K562 (cell line): ENCODE measurements at regions not wholly inside any gene's neighbourhood (a gene's known extent, or its start where the extent isn't known, plus 50 kb on each side); places are given as distances from the start of the nearest gene placed in this dataset.

Source experiments
- ATAC-seq: fragments of 200-7000 bp; cut with Tn5 transposase; 3 replicates; pipeline ENCODE4 v1.9.1; 2020; ENCODE audit warnings: moderate library complexity
- BruUV-seq: library from RNA; stranded (reverse); fragments of 400-500 nt; replicated peaks from 2 replicates; lab custom pipeline; 2021; lab: Mats Ljungman, UMichigan
- CTCF ChIA-PET: fragments of 300-600 bp; formaldehyde crosslinking; extraction: SDS; loops from one replicate; lab custom pipeline; 2021; ENCODE audit warnings: low intra/inter-chr PET ratio; lab: Yijun Ruan, JAX
- POLR2A ChIA-PET: fragments of 300-600, 350-650 bp; sonication (Branson Sonifier 250); formaldehyde crosslinking; extraction: SDS; loops from one replicate; lab custom pipeline; 2021; ENCODE audit warnings: antibody characterized with exemption, inconsistent platforms; lab: Yijun Ruan, JAX
- DNase-seq, 4 experiments: peaks; one replicate each; pipeline versions ENCODE4 v3.0.0 to v3.0.0-alpha.2; 2011 to 2018; ENCODE audit warnings: low spot score in 3 of 4, mixed read lengths in 3 of 4; ENCODE audit errors: extremely low read depth in 1 of 4
- FAIRE-seq: peaks from 2 replicates; lab custom pipeline; 2011; peaks lifted over from hg19 to GRCh38; lab: Jason Lieb, UNC
- H2AFZ ChIP-seq: 2 replicates; pipeline ENCODE4 v1.6.0; 2011; ENCODE audit warnings: low read depth, low read length, control low read depth, inconsistent platforms
- H3K27ac ChIP-seq: fragments of 200-600 bp; 3 replicates; pipeline ENCODE4 v1.8.0; 2011; ENCODE audit warnings: low read depth, mild to moderate bottlenecking, control low read depth, inconsistent platforms, low read length, moderate library complexity, mixed read lengths; ENCODE audit errors: extremely low read depth
- H3K27me3 ChIP-seq, 2 experiments: fragments of 300-600 bp in 1 of 2; 2 replicates in 1 of 2; 3 replicates in 1 of 2; pipeline versions ENCODE4 v1.6.0 to v1.8.0; 2011; ENCODE audit warnings: inconsistent platforms in 2 of 2, low read length in 2 of 2, mild to moderate bottlenecking in 1 of 2, mixed read lengths in 1 of 2, moderate library complexity in 1 of 2; ENCODE audit not compliant: control insufficient read depth in 2 of 2, insufficient read depth in 2 of 2
- H3K36me3 ChIP-seq: fragments of 300-600 bp; 3 replicates; pipeline ENCODE4 v1.8.0; 2011; ENCODE audit warnings: mild to moderate bottlenecking, low read length, inconsistent platforms; ENCODE audit not compliant: control insufficient read depth, insufficient read depth
- H3K4me1 ChIP-seq, 2 experiments: fragments of 200-600 bp in 1 of 2; replicated peaks in 1 of 2; 2 replicates in 1 of 2; 3 replicates in 1 of 2; pipeline versions ENCODE4 v1.5.1 to v1.8.0; 2011; ENCODE audit warnings: inconsistent platforms in 2 of 2, low read length in 2 of 2, mild to moderate bottlenecking in 1 of 2, mixed read lengths in 1 of 2, moderate library complexity in 1 of 2; ENCODE audit not compliant: control insufficient read depth in 2 of 2, insufficient read depth in 2 of 2
- H3K4me2 ChIP-seq: 2 replicates; pipeline ENCODE4 v1.6.1; 2011; ENCODE audit warnings: low read length, control low read depth, inconsistent platforms, mixed read lengths; ENCODE audit not compliant: insufficient read depth
- H3K4me3 ChIP-seq: fragments of 200-600 bp; sonication (generic), shearing (Covaris generic); 2 replicates; pipeline ENCODE4 v1.5.1; 2016; ENCODE audit warnings: control low read depth, inconsistent platforms
- H3K79me2 ChIP-seq: fragments of 200-600 bp; 3 replicates; pipeline ENCODE4 v1.8.0; 2011; ENCODE audit warnings: low read length, inconsistent platforms; ENCODE audit not compliant: control insufficient read depth, insufficient read depth
- H3K9ac ChIP-seq, 2 experiments: 2 replicates each; pipeline versions ENCODE4 v1.6.0 to v1.6.1; 2011; ENCODE audit warnings: low read depth in 2 of 2, low read length in 2 of 2, control low read depth in 1 of 2, inconsistent platforms in 1 of 2, mild to moderate bottlenecking in 1 of 2, mixed read lengths in 1 of 2; ENCODE audit not compliant: insufficient read depth in 1 of 2
- H3K9me1 ChIP-seq: one replicate; pipeline ENCODE4 v1.6.0; 2011; ENCODE audit warnings: inconsistent platforms, mild to moderate bottlenecking, low read length, moderate library complexity; ENCODE audit not compliant: control insufficient read depth, insufficient read depth
- H3K9me3 ChIP-seq: replicated peaks from 2 replicates; pipeline ENCODE4 v1.5.1; 2011; ENCODE audit warnings: low read depth, low read length, inconsistent platforms; ENCODE audit not compliant: control insufficient read depth, insufficient read depth
- H4K20me1 ChIP-seq: replicated peaks from 2 replicates; pipeline ENCODE4 v1.6.1; 2011; ENCODE audit warnings: low read length, inconsistent platforms, mixed read lengths; ENCODE audit not compliant: control insufficient read depth, insufficient read depth
- BRD9 ChIP-seq: fragments of 450-650 bp; IDR thresholded peaks from 2 replicates; pipeline ENCODE4 v1.6.1; 2018; ENCODE audit warnings: low read depth; ENCODE audit not compliant: partially characterized antibody
- DPF2 ChIP-seq: fragments of 450-650 bp; IDR thresholded peaks from 2 replicates; pipeline ENCODE4 v1.6.1; 2016
- E2F6 ChIP-seq, 2 experiments: IDR thresholded peaks; 2 replicates each; pipeline ENCODE4 v1.6.1; 2011; ENCODE audit warnings: borderline replicate concordance in 1 of 2, control low read depth in 1 of 2, low read depth in 1 of 2, low read length in 1 of 2, mild to moderate bottlenecking in 1 of 2, mixed read lengths in 1 of 2, moderate library complexity in 1 of 2; ENCODE audit not compliant: insufficient read depth in 1 of 2, insufficient read length in 1 of 2, poor library complexity in 1 of 2, severe bottlenecking in 1 of 2; ENCODE audit errors: extremely low read depth in 1 of 2
- ELK3 ChIP-seq: fragments of 450-650 bp; formaldehyde crosslinking; IDR thresholded peaks from 2 replicates; pipeline ENCODE4 v1.4.0; 2020; ENCODE audit warnings: mild to moderate bottlenecking
- EWSR1 ChIP-seq: fragments of 450-650 bp; IDR thresholded peaks from 2 replicates; pipeline ENCODE4 v1.6.1; 2018; ENCODE audit warnings: borderline replicate concordance, mild to moderate bottlenecking, low read depth, moderate library complexity; ENCODE audit not compliant: partially characterized antibody
- HOXB6 ChIP-seq: fragments of 250-450 bp; sonication (Bioruptor Pico); IDR thresholded peaks from 2 replicates; pipeline ENCODE4 v1.5.1; 2022; ENCODE audit warnings: mild to moderate bottlenecking, borderline replicate concordance
- ILK ChIP-seq: fragments of 450-650 bp; IDR thresholded peaks from 2 replicates; pipeline ENCODE4 v1.6.1; 2016; ENCODE audit warnings: missing genetic modification characterization, low read depth, mild to moderate bottlenecking, missing compliant biosample characterization, moderate library complexity, borderline replicate concordance
- IRF2 ChIP-seq: sonication (generic); formaldehyde crosslinking; IDR thresholded peaks from 2 replicates; pipeline ENCODE4 v1.8.1; 2022; ENCODE audit warnings: mild to moderate bottlenecking, missing genetic modification reagents
- KAT7 ChIP-seq: sonication (generic); formaldehyde crosslinking; IDR thresholded peaks from 2 replicates; pipeline ENCODE4 v1.8.0; 2022; ENCODE audit warnings: missing genetic modification reagents, mild to moderate bottlenecking, borderline replicate concordance
- MTA1 ChIP-seq: fragments of 450-650 bp; IDR thresholded peaks from 2 replicates; pipeline ENCODE4 v1.6.1; 2017; ENCODE audit warnings: borderline replicate concordance
- MXI1 ChIP-seq: IDR thresholded peaks from 2 replicates; pipeline ENCODE4 v1.6.1; 2011; ENCODE audit warnings: low read depth, mild to moderate bottlenecking, improper control_type of control experiment, low read length
- NR2C2 ChIP-seq, 2 experiments: fragments of 200-800 bp in 1 of 2; sonication (Bioruptor generic) in 1 of 2; sonication (generic) in 1 of 2; formaldehyde crosslinking in 1 of 2; IDR thresholded peaks; 2 replicates each; pipeline versions ENCODE4 v1.6.1 to v1.8.0; 2016 to 2022; ENCODE audit warnings: mild to moderate bottlenecking in 1 of 2, missing compliant biosample characterization in 1 of 2, missing genetic modification characterization in 1 of 2, missing genetic modification reagents in 1 of 2
- SMARCA4 ChIP-seq: fragments of 450-650 bp; IDR thresholded peaks from 2 replicates; pipeline ENCODE4 v1.6.1; 2016
- SPI1 ChIP-seq: IDR thresholded peaks from 2 replicates; pipeline ENCODE4 v1.6.1; 2011; ENCODE audit warnings: low read depth, low read length, control low read depth, borderline replicate concordance
- STAT6 ChIP-seq: sonication (generic); formaldehyde crosslinking; IDR thresholded peaks from 2 replicates; pipeline ENCODE4 v1.8.1; 2023; ENCODE audit warnings: mild to moderate bottlenecking, missing genetic modification reagents
- TAF1 ChIP-seq: IDR thresholded peaks from 2 replicates; pipeline ENCODE4 v1.6.1; 2011; ENCODE audit warnings: mild to moderate bottlenecking, low read length, moderate library complexity; ENCODE audit not compliant: insufficient read depth, control insufficient read depth, severe bottlenecking; ENCODE audit errors: extremely low read depth
- TCF7L2 ChIP-seq: fragments of 150-350 bp; IDR thresholded peaks from 2 replicates; pipeline ENCODE4 v1.6.1; 2016; ENCODE audit warnings: low read depth, mild to moderate bottlenecking, low read length, moderate library complexity
- ZNF133 ChIP-seq: fragments of 250-450 bp; sonication (Bioruptor Pico); IDR thresholded peaks from 2 replicates; pipeline ENCODE4 v1.4.0; 2020; ENCODE audit warnings: mild to moderate bottlenecking
- ZNF561 ChIP-seq: fragments of 450-650 bp; formaldehyde crosslinking; conservative IDR thresholded peaks from 2 replicates; pipeline ENCODE4 v1.4.0; 2020; ENCODE audit warnings: mild to moderate bottlenecking, moderate library complexity
- ZZZ3 ChIP-seq: fragments of 450-650 bp; IDR thresholded peaks from 2 replicates; pipeline ENCODE4 v1.6.1; 2016; ENCODE audit warnings: antibody characterized with exemption, mild to moderate bottlenecking, moderate library complexity
- WGBS: fragments of 100-300 bp; shearing (Covaris generic); methylation state at CpG from one replicate; pipeline ENCODE4 v1.1.6; 2016; ENCODE audit warnings: low coverage, mixed read lengths; ENCODE audit not compliant: insufficient coverage; ENCODE audit errors: missing lambda C conversion rate; 5-methylcytosine and 5-hydroxymethylcytosine counted together
- in situ Hi-C: fragments of 300-500 bp; cut with MboI; formaldehyde crosslinking; loops from 4 replicates; pipeline ENCODE4 v1.15.0; 2018; ENCODE audit warnings: inconsistent platforms, mixed read lengths
- intact Hi-C: fragments of 100-400 bp; cut with micrococcal nuclease; formaldehyde crosslinking; loops from 2 replicates; pipeline ENCODE4 v1.14.2; 2022

- Histone ChIP-seq H3K36me3 (no peaks in the 10 kb centered on the region), H3K4me2 (no peak overlapping the region), H3K27me3 (no peaks in the 10 kb centered on the region; a peak in 1 of 5 replicates), H4K20me1 (no peaks in the 10 kb centered on the region), H3K4me1 (no peaks in the 10 kb centered on the region), H3K79me2 (no peaks in the 10 kb centered on the region), H3K9me1 (no peaks in the 10 kb centered on the region), H2AFZ (no peak overlapping the region), H3K27ac (no peak overlapping the region), H3K9me3 (no peaks in the 10 kb centered on the region), H3K4me3 (no peak overlapping the region), H3K9ac (no peak overlapping the region)
- DNase-seq (no peak), ATAC-seq (no peak), FAIRE-seq (no peak)
- 3% methylated on average over 2 of the region's 2 CpGs for WGBS
- POLR2A ChIA-PET, result interaction anchor here (0.7 kb wide), 1 partner anchor 9 kb away, joined by 3 read pairs; no protein-coding TSS in a partner anchor
- TF ChIP-seq HOXB6 (CRISPR knock-in tag) (no peak), SPI1 (no peak), STAT6 (no peak), ILK (tag) (no peak), ZNF561 (CRISPR knock-in tag) (no peak), SMARCA4 (no peak), ZNF133 (CRISPR knock-in tag) (no peak), BRD9 (no peak), MXI1 (no peak), NR2C2 (CRISPR knock-in tag; IDR thresholded peaks at IDR 0.05) (no peak), NR2C2 (tag; IDR thresholded peaks at IDR 0.05) (no peak), MTA1 (no peak), IRF2 (CRISPR knock-in tag) (no peak), KAT7 (CRISPR knock-in tag) (no peak), ZZZ3 (no peak), TCF7L2 (no peak), TAF1 (no peak), DPF2 (no peak), EWSR1 (no peak), E2F6 (IDR thresholded peaks at IDR 0.05; ENCODE audit: borderline replicate concordance in 1 of 2, extremely low read depth in 1 of 2, insufficient read depth in 1 of 2, insufficient read length in 1 of 2, low read depth in 1 of 2, low read length in 1 of 2, poor library complexity in 1 of 2, severe bottlenecking in 1 of 2) (no peak), ELK3 (CRISPR knock-in tag) (no peak)
- BruUV-seq, result no TSS peak
- in situ Hi-C loops, result no loop called here
- intact Hi-C loops, result no loop called here
- CTCF ChIA-PET, result no interaction called here
These were observed 460.3 kb downstream of the TSHZ3 start for GRCh38 chr19:30888937-30889336.
